Calu3 (cell line): ENCODE measurements at regions not wholly inside any gene's neighbourhood (a gene's known extent, or its start where the extent isn't known, plus 50 kb on each side); places are given as distances from the start of the nearest gene placed in this dataset.

ENCODE experiments used
- BruUV-seq: library from RNA; stranded (reverse); fragments of 400-500 nt; replicated peaks from 2 replicates; lab custom pipeline; 2021; lab: Mats Ljungman, UMichigan
- CTCF ChIA-PET: fragments of 300-600 bp; sonication (Branson Sonifier 250); formaldehyde crosslinking; loops from one replicate; lab custom pipeline; 2022; ENCODE audit warnings: antibody characterized with exemption; lab: Charles Lee
- DNase-seq: peaks from one replicate; pipeline ENCODE4 v3.0.0; 2022
- H3K27ac Mint-ChIP-seq: one replicate; pipeline ENCODE4 v1.8.0; 2022; ENCODE audit warnings: mixed read lengths; ENCODE audit not compliant: unreplicated experiment
- H3K27me3 Mint-ChIP-seq: one replicate; pipeline ENCODE4 v1.8.0; 2022; ENCODE audit warnings: mixed read lengths; ENCODE audit not compliant: unreplicated experiment
- H3K36me3 Mint-ChIP-seq: one replicate; pipeline ENCODE4 v1.8.0; 2022; ENCODE audit warnings: mild to moderate bottlenecking, moderate library complexity, mixed read lengths; ENCODE audit not compliant: insufficient read depth, unreplicated experiment
- H3K4me1 Mint-ChIP-seq: one replicate; pipeline ENCODE4 v1.8.0; 2022; ENCODE audit warnings: mild to moderate bottlenecking, low read depth, mixed read lengths; ENCODE audit not compliant: unreplicated experiment
- H3K4me3 Mint-ChIP-seq: one replicate; pipeline ENCODE4 v1.8.0; 2022; ENCODE audit warnings: mild to moderate bottlenecking, low read depth, moderate library complexity, mixed read lengths; ENCODE audit not compliant: unreplicated experiment
- H3K9me3 Mint-ChIP-seq: one replicate; pipeline ENCODE4 v1.8.0; 2022; ENCODE audit warnings: low read depth, mixed read lengths; ENCODE audit not compliant: unreplicated experiment
- CTCF ChIP-seq: fragments of 200-600 bp; IDR thresholded peaks from one replicate; pipeline ENCODE4 v1.8.0; 2022; ENCODE audit warnings: antibody characterized with exemption; ENCODE audit not compliant: unreplicated experiment
- intact Hi-C: fragments of 100-400 bp; cut with micrococcal nuclease; formaldehyde crosslinking; loops from one replicate; pipeline ENCODE4 v1.10.0; 2022; ENCODE audit not compliant: unreplicated experiment

DNA sequence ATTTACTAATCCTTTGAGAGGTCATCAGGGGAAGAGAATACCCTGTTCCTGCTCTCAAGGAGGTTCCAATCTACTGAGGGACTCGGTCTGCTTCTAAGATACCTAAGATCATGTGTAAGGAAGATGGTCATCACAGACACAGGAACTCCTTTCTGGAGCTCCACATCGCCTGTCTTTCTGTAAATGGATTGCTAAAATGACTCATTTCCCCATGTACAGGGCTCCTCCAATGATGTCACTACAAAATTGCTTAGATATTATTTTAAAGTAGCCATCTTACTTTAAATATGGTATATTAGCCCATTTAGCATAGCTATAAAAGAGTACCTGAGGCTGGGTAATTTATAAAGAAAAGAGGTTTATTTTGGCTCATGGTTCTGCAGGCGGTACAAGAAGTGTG, 206.1 kb upstream of the PROK2 start:
- H3K27me3 Mint-ChIP-seq, result peaks cover 32% of the 10 kb centered on the region
- intact Hi-C loops, result no loop called here
- no peak overlapping the region for H3K27ac Mint-ChIP-seq
- peaks cover 2% of the 10 kb centered on the region for H3K9me3 Mint-ChIP-seq
- no peak overlapping the region for H3K4me3 Mint-ChIP-seq
- no peak for DNase-seq
- no peak for TF ChIP-seq CTCF
- BruUV-seq, result no TSS peak
- no peaks in the 10 kb centered on the region for H3K36me3 Mint-ChIP-seq
- CTCF ChIA-PET, result no interaction called here
- no peaks in the 10 kb centered on the region for H3K4me1 Mint-ChIP-seq

- CTCF ChIA-PET, result no interaction called here
- H3K27ac Mint-ChIP-seq, result no peak overlapping the region
- H3K9me3 Mint-ChIP-seq, result peaks cover 2% of the 10 kb centered on the region
- no peak for DNase-seq
- intact Hi-C loops, result no loop called here
- TF ChIP-seq CTCF, result no peak
- H3K27me3 Mint-ChIP-seq, result peaks cover 27% of the 10 kb centered on the region
- no peaks in the 10 kb centered on the region for H3K4me1 Mint-ChIP-seq
- no peak overlapping the region for H3K4me3 Mint-ChIP-seq
- no peaks in the 10 kb centered on the region for H3K36me3 Mint-ChIP-seq
- no TSS peak for BruUV-seq
Observed at GRCh38 chr3:71990545-71990944, 205.6 kb upstream of the PROK2 start.

- no peak overlapping the region for H3K27ac Mint-ChIP-seq
- intact Hi-C loops, result no loop called here
- BruUV-seq, result no TSS peak
- H3K9me3 Mint-ChIP-seq, result peaks cover 2% of the 10 kb centered on the region
- no peaks in the 10 kb centered on the region for H3K4me1 Mint-ChIP-seq
- no peak for TF ChIP-seq CTCF
- DNase-seq, result no peak
- no peak overlapping the region for H3K4me3 Mint-ChIP-seq
- no peaks in the 10 kb centered on the region for H3K36me3 Mint-ChIP-seq
- peaks cover 13% of the 10 kb centered on the region for H3K27me3 Mint-ChIP-seq
- CTCF ChIA-PET, result interaction anchor here (0.6 kb wide), 2 partner anchors 579 to 677 kb away, joined by 3 read pairs; no protein-coding TSS in a partner anchor
Observed at GRCh38 chr3:71989165-71989564, 204.2 kb upstream of the PROK2 start.

DNA sequence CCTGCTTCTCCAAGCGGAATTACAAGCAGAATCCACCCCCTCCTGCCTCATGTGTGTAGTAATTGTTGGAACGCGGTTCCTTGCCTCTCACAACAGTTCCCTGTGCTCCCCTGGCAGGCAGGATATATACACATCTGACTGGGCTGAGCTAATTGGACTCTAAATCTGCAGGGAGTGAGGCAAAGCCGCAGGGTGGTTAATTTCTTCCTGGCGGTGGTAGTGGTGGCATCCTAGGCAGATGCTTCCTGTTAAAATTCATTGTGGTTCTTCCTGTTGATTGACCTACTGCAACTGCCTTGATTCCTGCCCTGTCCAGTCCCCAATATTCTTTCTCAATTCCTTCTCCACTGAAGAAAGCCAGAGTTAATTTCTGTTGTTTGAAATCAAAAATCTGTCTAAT, 202.9 kb upstream of the PROK2 start:
- Mint-ChIP-seq H3K4me3 (no peak overlapping the region), H3K27me3 (no peaks in the 10 kb centered on the region), H3K27ac (no peak overlapping the region), H3K9me3 (no peaks in the 10 kb centered on the region), H3K36me3 (no peaks in the 10 kb centered on the region), H3K4me1 (no peaks in the 10 kb centered on the region)
- intact Hi-C loops, result no loop called here
- TF ChIP-seq CTCF, result no peak
- no peak for DNase-seq
- no TSS peak for BruUV-seq
- CTCF ChIA-PET, result no interaction called here
